ENCODE measurements at regions not wholly inside any gene's neighbourhood (a gene's known extent, or its start where the extent isn't known, plus 50 kb on each side); places are given as distances from the start of the nearest gene placed in this dataset.

DNA sequence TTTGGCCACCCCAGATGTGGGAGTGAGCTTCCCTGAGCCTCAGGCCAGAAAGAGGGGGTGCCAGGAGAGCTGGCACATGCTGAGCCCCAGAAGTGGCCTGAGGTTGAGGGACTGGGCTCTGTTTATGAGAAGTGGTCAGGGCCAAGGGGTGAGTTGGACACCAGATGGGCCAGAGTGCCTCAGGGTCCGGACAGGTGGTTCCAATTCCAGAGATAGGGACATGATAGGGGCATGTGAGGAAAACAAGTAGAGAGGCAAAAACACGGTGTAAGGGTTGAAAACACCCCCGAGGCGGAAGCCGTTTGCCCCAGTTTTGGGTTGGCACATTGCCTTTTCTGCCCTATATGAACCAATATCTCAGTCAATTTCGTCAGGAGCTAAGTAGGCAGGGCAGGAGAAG lies 125.6 kb upstream of the NFIB start:
- no peak for DNase-seq (ENCODE audit: low read depth in 1 of 2, low spot score in 2 of 2)
- Histone ChIP-seq H3K27ac (ENCODE audit: low read depth, low read length) (no peak overlapping the region), H3K9ac (replicated peaks in 1 of 4; ENCODE audit: extremely low read depth in 1 of 4, low read depth in 3 of 4, low read length in 3 of 4) (no peak overlapping the region), H3K79me2 (ENCODE audit: control insufficient read depth in 1 of 2, insufficient read depth in 2 of 2, low read length in 2 of 2) (no peaks in the 10 kb centered on the region), H3K23me2 (ENCODE audit: low read depth, low read length) (no peaks in the 10 kb centered on the region), H2BK120ac (replicated peaks; ENCODE audit: low read depth, low read length) (no peak overlapping the region), H2BK15ac (ENCODE audit: low read length) (no peak overlapping the region), H3K4ac (replicated peaks; ENCODE audit: insufficient read length, low read depth, low read length) (no peak overlapping the region), H3K9me3 (ENCODE audit: insufficient read depth in 2 of 2, low read depth in 1 of 2, low read length in 1 of 2) (no peaks in the 10 kb centered on the region), H4K8ac (ENCODE audit: extremely low read depth, insufficient read depth, low read length) (no peak overlapping the region), H4K5ac (ENCODE audit: insufficient read length, low read depth, low read length) (no peak overlapping the region), H3K18ac (ENCODE audit: extremely low read depth, low read length) (no peak overlapping the region), H3K4me2 (ENCODE audit: insufficient read depth in 1 of 2, low read depth in 2 of 2, low read length in 2 of 2) (no peak overlapping the region), H2BK5ac (ENCODE audit: low read depth, low read length) (no peak overlapping the region), H3K36me3 (ENCODE audit: control insufficient read depth in 2 of 4, insufficient read depth in 4 of 4, low read length in 3 of 4) (no peaks in the 10 kb centered on the region), H3K4me1 (replicated peaks in 1 of 4; ENCODE audit: control insufficient read depth in 3 of 4, insufficient read depth in 4 of 4, low read length in 3 of 4) (peaks cover 0 to 3% (median 1%) of the 10 kb centered on the region in 4 experiments; a peak in 2 of 7 replicates), H4K20me1 (replicated peaks in 1 of 2; ENCODE audit: control insufficient read depth in 1 of 2, insufficient read depth in 2 of 2, low read length in 2 of 2) (no peaks in the 10 kb centered on the region), H3K27me3 (replicated peaks in 1 of 4; ENCODE audit: control insufficient read depth in 3 of 4, extremely low read depth in 1 of 4, insufficient read depth in 3 of 4, low read length in 3 of 4) (no peaks in the 10 kb centered on the region), H3K14ac (ENCODE audit: insufficient read length) (no peak overlapping the region), H2BK20ac (ENCODE audit: low read length) (no peak overlapping the region), H3K4me3 (ENCODE audit: extremely low read depth in 1 of 4, insufficient read depth in 2 of 4, low read depth in 3 of 4, low read length in 4 of 4) (no peak overlapping the region), H3K79me1 (ENCODE audit: low read depth, low read length) (no peaks in the 10 kb centered on the region), H2AK5ac (ENCODE audit: low read depth, low read length) (no peak overlapping the region), H4K91ac (replicated peaks; ENCODE audit: insufficient read length, low read length) (no peak overlapping the region), H2AFZ (ENCODE audit: low read length) (0 out of 2 replicates have a peak overlapping the region, but pooled peaks have one; percentile 23), H3K23ac (ENCODE audit: insufficient read length) (no peak overlapping the region), H2BK12ac (ENCODE audit: low read depth, low read length) (no peak overlapping the region), H3K56ac (replicated peaks; ENCODE audit: insufficient read length, low read depth, low read length) (no peak overlapping the region)
- ChIA-PET CTCF (ENCODE audit: partially characterized antibody) (interaction anchor here (1.0 to 8.5 kb wide), 8 partner anchors 8 to 329 kb away, joined by 3 to 85 read pairs (median 6); no protein-coding TSS in a partner anchor), POLR2A (ENCODE audit: partially characterized antibody) (no interaction called here)
- FAIRE-seq, result no peak
- WGBS, 2 experiments (ENCODE audit: extremely low coverage in 1 of 2, insufficient coverage in 1 of 2, insufficient read length in 1 of 2, insufficient replicate concordance in 2 of 2, low coverage in 1 of 2, low lambda C conversion rate in 2 of 2, missing lambda C conversion rate in 1 of 2), result 96% methylated on average over 6 of the region's 6 CpGs; no CpG with 5 or more reads in 1 of the 2 experiments
- TF ChIP-seq YY1 (IDR thresholded peaks at IDR 0.05; ENCODE audit: low read depth, low read length) (no peak), BRCA1 (IDR thresholded peaks at IDR 0.05; ENCODE audit: low read depth, low read length) (no peak), TBP (IDR thresholded peaks at IDR 0.05; ENCODE audit: low read depth, low read length) (no peak), JUN (IDR thresholded peaks at IDR 0.05; ENCODE audit: low read depth, low read length) (no peak), CBX5 (IDR thresholded peaks at IDR 0.05; ENCODE audit: low read depth, low read length) (no peak), MAFK (IDR thresholded peaks at IDR 0.05; ENCODE audit: low read depth, low read length) (no peak), GTF2F1 (IDR thresholded peaks at IDR 0.05; ENCODE audit: borderline replicate concordance, low read depth, low read length) (no peak), SAP30 (IDR thresholded peaks at IDR 0.05; ENCODE audit: insufficient read depth, insufficient replicate concordance, low read length) (no peak), KDM5A (IDR thresholded peaks at IDR 0.05; ENCODE audit: low read length) (no peak), GABPA (IDR thresholded peaks at IDR 0.05; ENCODE audit: borderline replicate concordance, insufficient read depth, low read length) (no peak), JUND (IDR thresholded peaks at IDR 0.05; ENCODE audit: low read length) (no peak)
- TF ChIP-seq, protein P1, sequence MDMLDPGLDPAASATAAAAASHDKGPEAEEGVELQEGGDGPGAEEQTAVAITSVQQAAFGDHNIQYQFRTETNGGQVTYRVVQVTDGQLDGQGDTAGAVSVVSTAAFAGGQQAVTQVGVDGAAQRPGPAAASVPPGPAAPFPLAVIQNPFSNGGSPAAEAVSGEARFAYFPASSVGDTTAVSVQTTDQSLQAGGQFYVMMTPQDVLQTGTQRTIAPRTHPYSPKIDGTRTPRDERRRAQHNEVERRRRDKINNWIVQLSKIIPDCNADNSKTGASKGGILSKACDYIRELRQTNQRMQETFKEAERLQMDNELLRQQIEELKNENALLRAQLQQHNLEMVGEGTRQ (IDR thresholded peaks at IDR 0.05; ENCODE audit: low read length), result no peak
- TF ChIP-seq, protein P2, sequence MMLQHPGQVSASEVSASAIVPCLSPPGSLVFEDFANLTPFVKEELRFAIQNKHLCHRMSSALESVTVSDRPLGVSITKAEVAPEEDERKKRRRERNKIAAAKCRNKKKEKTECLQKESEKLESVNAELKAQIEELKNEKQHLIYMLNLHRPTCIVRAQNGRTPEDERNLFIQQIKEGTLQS (IDR thresholded peaks at IDR 0.05; ENCODE audit: insufficient read depth, low read depth, low read length), result no peak
